ENCODE measurements at regions not wholly inside any gene's neighbourhood (a gene's known extent, or its start where the extent isn't known, plus 50 kb on each side); places are given as distances from the start of the nearest gene placed in this dataset.

DNA sequence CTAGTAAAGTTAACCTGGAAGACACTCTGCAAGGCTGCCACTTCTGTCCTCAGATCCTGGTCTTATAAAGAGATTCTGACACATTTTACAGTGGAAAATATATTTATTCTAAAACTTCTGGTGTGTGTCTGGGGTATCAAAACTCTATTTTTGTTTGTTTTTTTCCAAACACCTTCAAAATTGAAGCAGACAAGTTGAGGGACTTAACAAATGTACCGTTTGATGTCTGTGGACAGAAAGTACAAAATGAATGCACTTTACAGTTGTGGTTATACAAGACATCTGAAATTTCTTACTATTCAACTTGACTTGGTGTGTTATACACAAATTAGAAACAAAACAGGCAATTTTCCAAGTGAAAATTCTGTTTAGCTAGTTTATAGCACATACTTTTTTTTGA lies 823.2 kb upstream of the SALL3 start:
- TF ChIP-seq HDGF (IDR thresholded peaks at IDR 0.05; ENCODE audit: borderline replicate concordance) = no peak
- no peak for TF ChIP-seq FOXM1 (IDR thresholded peaks at IDR 0.05; ENCODE audit: borderline replicate concordance)
- no peak for TF ChIP-seq CTBP1 (IDR thresholded peaks at IDR 0.05; ENCODE audit: borderline replicate concordance)
- no peak for TF ChIP-seq SUZ12 (IDR thresholded peaks at IDR 0.05)
- TF ChIP-seq, protein P1, sequence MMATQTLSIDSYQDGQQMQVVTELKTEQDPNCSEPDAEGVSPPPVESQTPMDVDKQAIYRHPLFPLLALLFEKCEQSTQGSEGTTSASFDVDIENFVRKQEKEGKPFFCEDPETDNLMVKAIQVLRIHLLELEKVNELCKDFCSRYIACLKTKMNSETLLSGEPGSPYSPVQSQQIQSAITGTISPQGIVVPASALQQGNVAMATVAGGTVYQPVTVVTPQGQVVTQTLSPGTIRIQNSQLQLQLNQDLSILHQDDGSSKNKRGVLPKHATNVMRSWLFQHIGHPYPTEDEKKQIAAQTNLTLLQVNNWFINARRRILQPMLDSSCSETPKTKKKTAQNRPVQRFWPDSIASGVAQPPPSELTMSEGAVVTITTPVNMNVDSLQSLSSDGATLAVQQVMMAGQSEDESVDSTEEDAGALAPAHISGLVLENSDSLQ (IDR thresholded peaks at IDR 0.05) = no peak
- no peak for TF ChIP-seq TARDBP (IDR thresholded peaks at IDR 0.05)
- TF ChIP-seq NFRKB (IDR thresholded peaks at IDR 0.05) = no peak
- TF ChIP-seq SP1 (IDR thresholded peaks at IDR 0.05) = no peak
- TF ChIP-seq FOXA1 (IDR thresholded peaks at IDR 0.05) = no peak
- no peak for TF ChIP-seq ELF4 (IDR thresholded peaks at IDR 0.05)
- no peak for TF ChIP-seq ARNT (IDR thresholded peaks at IDR 0.05)
- no peak for TF ChIP-seq L3MBTL2 (conservative IDR thresholded peaks at IDR 0.05)
- no peak for TF ChIP-seq BHLHE40 (IDR thresholded peaks at IDR 0.05; ENCODE audit: borderline replicate concordance)
